Stimulated activated CD4-positive, alpha-beta T cell treated with anti-CD3 and anti-CD28 coated beads, Interleukin-4, amount 100 ng/mL, for 1 hour (primary cell): ENCODE measurements at regions not wholly inside any gene's neighbourhood (a gene's known extent, or its start where the extent isn't known, plus 50 kb on each side); places are given as distances from the start of the nearest gene placed in this dataset.
"Not testable (repeated sequence)": the region's sequence is repeated elsewhere in the genome, so short reads cannot be mapped to it uniquely, and the experiment has no call there.

Experiments used
- DNase-seq: peaks from one replicate; pipeline ENCODE4 v3.0.0-alpha.2; 2020

GRCh38 chr2:204145791-204146190 lies 209.2 kb downstream of the ICOS start:
- no peak for DNase-seq

DNA sequence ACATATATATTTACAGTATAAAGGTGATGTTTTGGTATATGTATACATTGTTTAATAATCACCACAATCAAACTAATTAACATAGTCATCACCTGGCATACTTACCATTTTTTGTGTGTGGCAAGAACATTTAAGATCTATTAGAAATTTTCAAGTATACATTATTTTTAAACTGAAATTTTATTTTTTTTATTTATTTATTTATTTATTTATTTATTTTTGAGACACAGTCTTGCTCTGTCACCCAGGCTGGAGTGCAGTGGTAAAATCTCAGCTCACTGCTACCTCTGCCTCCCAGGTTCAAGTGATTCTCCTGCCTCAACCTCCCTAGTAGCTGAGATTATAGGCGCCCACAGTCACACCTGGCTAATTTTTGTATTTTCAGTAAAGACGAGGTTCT lies 210.5 kb downstream of the ICOS start:
- DNase-seq, result not testable (repeated sequence)

GRCh38 chr2:204150721-204151120 lies 214.2 kb downstream of the ICOS start:
- DNase-seq, result no peak

DNA sequence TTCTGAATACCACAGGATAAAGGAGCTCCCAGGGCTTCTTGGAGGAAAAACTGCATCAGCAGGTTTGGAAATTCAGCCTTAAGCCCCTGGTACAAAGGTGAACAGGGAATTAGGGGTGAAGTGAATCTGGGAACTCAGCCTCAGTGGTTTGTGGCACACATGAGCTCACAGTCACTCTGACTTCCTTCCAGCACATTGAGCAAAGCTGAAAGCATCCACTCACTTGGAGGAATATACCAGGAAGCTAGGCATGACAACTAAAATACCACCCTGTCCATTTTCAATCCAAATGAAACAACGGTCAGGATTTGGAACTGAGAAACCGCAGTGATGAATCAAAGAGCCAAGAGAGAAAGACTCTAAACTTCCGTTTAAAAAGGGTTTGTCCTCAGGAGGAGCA lies 216.1 kb downstream of the ICOS start:
- DNase-seq, result no peak

GRCh38 chr2:204154863-204155262 lies 218.3 kb downstream of the ICOS start:
- no peak for DNase-seq

GRCh38 chr2:204156456-204156855 lies 219.9 kb downstream of the ICOS start:
- no peak for DNase-seq

GRCh38 chr2:204157684-204158083 lies 221.1 kb downstream of the ICOS start:
- DNase-seq, result no peak

- no peak for DNase-seq
Measured at GRCh38 chr2:204159526-204159925, 223.0 kb downstream of the ICOS start.

DNA sequence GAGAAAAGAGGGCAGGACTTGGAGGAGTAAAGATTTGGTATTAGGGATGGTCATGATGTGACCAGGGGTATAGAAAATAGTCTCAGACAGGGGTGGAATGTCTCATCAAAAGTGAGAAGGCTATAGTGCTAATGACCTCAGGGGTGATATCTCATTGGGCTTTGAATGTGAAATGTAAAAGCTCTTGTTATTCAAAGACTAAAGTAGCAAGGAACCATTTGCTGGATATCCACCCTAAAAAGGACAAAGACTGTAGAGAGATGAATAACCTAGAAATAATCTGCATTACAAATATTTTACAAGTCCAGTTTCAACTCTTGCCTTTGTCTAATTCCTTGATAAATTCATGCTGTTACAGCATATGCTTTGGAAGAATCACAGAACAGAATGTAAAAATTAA lies 224.4 kb downstream of the ICOS start:
- DNase-seq, result no peak

DNA sequence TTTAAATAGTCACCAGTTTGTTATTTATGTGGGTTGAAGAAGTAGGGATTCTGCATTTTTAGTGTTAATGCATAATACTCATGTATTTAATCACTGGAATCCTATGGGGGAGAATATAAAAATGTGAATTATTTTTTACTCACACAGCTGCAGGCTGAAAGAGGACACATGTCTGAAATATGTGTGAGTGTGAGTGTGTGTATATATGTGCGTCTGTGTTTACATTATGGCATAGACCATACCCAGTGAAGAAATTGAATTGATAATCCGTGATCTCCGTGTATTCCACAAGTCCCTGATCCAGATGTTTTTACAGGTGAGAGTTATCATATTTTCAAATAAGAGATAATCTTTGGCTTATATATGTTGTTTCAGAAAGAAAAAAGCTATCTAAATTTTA lies 225.3 kb downstream of the ICOS start:
- no peak for DNase-seq

DNA sequence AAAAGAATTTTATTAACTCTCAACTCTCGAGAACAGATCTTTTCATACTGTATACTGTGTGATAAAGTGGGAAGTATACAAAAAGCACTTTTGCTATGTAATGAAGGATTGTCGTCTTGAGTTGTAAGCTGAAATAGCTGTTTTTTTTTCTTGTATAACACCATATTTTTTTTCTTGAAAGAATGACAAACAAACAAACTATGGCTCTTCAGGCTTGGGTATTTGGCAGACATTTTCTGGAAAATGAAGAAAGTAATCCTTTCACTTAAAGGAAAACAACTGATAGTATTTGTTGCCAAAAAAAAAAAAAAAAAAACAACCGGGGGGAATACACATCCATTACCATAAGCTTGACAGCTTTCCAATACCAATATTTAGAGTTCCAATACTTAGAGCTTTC lies 230.4 kb downstream of the ICOS start:
- DNase-seq, result no peak

DNA sequence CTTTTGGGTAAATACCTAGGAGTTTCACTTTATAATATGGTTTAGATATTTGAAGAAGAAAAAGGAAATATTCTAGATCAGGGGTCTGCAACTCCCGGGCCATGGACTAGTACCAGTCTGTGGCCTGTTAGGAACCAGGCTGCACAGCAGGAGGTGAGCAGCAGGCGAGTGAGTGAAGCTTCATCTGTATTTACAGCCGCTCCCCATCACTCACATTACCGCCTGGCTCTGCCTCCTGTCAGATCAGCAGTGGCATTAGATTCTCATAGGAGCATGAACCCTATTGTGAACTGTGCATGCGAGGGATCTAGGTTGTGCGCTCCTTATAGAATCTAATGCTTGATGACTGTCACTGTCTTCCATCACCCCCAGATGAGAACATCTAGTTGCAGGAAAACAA lies 231.1 kb downstream of the ICOS start:
- DNase-seq, result not testable (repeated sequence)

DNA sequence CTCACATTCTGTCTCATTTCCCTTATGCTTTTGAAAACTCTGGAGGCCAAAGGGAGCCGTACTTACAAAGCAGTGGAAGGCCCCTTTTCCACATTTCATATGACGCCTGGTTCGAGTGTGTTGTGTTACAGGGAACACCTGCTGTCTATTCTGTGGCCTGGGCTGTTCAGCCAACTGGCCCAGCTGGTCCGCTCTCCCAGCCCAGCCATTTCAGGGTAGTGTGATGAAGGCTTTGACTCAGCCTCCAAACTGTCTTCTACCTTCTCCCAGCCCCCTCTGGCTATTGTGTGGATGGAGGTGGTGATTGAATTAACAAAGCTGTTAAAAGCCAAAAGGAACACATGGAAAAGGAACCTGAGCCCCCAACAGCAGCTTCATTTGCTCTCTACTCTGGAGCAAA lies 233.8 kb downstream of the ICOS start:
- DNase-seq, result no peak

DNA sequence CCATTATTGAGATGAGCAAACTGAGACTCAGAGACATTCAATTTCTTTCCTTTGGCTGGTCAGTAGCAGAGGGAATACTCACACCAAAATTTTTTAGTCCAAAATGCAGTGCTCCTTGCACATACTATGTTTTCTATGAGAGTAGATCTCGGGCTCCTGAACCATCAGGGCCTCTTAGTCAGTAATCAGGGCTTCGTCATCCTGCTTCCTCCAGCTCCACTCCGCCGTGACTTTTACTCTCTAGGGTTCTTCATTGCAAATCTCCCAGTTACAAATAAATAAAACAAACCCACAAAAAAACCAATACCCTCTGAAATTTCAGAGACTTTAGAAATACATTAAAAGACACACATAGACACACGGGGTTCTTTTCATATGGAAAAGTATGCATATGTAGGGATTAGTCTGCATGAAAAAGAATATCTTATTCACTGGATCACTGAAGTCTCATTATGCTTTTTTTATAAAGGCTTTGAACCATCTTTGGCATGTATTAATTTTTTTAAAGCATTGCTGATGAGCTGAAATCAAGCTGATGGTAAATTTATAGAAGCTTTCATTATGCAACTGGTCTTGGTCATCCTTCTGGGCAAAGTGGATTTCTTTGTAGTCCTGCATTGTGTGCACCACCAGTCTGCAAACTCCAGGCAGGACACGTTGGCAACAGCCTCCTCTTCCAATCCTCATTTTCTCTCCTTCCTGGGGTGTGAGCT lies 235.0 kb downstream of the ICOS start:
- no peak for DNase-seq

- no peak for DNase-seq
Measured at GRCh38 chr2:204172145-204172600, 235.6 kb downstream of the ICOS start.

DNA sequence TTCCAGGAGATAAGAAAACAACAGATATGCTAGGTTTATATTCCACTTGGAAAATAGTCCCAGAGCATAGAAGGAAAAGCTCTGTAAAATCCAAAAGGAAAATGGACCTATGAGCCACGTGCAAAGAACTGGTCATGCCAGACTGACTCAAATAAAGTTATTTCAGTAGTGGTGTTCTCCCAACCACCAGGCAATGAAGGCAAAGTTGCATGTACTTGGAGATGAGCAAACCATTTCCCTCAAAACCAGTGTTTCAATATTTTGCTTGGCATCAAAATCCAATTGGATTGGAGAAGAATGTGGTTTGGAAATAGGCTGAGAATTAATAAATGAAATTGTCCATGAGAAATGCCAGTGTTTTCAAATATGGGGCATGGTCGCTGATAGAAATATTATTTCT lies 237.5 kb downstream of the ICOS start:
- DNase-seq, result no peak

DNA sequence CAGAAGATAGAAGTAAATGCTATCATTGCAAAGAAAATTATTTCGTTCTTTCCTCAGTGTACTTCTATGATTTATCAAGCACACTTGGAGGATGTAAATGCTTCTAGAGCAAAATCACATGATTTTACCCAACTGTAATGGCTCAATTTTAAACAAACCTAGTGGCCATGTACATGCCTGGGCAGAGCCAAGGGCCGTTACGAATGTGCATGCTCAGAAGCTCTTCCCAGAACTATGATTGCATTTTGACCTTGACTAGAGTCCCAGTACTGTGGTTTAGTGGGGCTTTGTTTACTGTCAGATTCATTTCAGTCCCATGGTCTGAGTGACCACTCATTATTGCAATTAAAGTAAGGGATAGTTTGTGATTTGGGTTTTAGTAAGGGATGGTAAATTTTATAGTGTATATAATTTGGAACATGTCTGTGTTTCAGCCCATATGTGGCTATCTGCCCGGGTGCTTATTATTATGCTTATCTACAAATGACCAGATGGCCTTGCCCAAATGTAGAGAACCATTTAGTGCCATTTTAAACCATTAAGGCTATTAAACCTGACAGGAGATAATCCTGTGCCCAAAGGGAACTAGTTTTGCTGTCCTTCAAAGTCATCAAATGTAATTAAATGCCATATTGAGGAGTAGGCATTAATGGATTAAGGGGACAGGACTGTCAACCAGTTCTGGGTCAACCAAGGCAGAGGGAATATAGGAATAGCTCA lies 239.1 kb downstream of the ICOS start:
- DNase-seq, result no peak

DNA sequence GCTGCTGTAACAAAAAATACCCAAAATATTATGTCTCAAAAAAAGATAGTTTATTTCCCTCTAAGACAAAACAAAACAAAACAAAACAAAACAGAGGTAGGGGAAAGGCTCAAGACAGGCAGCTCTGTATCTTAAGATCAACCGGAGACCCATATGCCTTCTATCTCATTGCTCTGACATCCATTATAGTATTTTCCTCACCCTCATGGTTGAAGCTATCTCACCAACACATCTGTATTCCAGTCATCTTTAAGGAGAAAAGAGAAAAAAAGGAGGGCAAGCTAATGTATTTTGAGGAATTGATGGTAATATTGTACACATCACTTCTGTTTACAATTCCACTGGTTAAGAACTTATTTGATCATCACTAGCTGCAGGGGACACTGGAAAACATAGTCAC lies 239.7 kb downstream of the ICOS start:
- no peak for DNase-seq

GRCh38 chr2:204177251-204177976 lies 240.9 kb downstream of the ICOS start:
- no peak for DNase-seq

DNA sequence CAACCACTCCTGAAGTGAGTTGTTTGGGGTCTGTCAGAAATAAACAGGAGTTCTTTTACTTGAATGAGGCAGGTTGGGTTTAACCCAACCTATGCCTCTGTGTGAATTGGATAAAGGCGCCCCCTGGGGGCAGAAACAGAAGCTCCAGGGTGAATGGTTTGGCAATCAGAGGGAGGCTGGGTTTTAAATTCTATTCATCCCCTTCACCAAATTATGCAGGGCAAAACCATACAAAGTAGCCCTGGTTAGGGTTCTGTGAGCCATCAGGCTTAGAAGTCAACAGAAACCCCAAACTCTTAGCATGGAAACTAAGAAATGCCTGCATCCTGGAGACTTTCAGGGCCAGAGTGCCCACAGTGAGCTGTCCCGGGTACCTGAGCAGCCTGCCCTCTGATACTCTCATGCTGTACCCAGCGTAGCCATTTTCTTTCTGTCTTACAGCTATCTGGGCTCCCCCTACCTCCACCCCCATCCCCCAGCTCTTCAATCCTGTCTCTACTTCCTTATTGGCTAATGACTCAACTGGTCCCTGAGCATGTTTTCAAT lies 241.5 kb downstream of the ICOS start:
- DNase-seq, result peak; percentile 76

DNA sequence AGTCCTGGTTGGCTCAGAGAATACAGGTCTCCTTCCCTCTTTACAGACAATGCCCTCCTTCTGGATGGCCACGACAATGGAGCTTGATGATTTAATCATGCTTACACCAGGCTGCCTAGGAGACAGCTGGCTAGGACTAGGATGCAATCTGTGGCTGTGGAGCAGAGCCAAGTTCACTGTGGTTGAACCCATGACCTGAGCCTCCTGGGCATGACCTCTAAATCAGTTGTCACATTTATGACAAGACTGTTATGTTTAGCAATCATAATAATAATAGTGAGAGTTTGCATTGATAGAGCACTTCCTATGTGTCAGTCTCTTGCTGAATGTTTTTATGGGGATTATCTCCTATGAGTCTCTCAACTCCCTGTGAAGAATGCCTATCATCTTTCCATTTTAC lies 244.1 kb downstream of the ICOS start:
- no peak for DNase-seq

DNA sequence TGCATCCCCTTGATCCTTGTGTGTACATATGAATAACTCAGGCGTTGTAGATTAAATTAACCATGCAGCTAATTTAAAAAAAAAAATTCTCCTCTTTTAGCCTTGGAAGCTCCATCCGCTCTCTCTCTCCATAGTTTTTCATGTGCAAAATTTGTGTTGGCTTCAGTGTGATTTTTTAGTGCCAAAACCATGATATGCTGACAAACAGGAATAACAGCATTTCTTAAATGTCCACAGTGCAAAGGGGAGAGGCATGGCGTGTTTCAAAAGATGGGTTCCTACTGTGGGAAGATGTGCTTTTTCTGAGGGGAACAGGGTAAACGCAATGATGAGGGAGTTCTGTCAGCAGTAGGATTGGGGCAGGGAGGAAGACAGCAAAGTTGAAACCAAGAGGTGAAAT lies 247.0 kb downstream of the ICOS start:
- no peak for DNase-seq

DNA sequence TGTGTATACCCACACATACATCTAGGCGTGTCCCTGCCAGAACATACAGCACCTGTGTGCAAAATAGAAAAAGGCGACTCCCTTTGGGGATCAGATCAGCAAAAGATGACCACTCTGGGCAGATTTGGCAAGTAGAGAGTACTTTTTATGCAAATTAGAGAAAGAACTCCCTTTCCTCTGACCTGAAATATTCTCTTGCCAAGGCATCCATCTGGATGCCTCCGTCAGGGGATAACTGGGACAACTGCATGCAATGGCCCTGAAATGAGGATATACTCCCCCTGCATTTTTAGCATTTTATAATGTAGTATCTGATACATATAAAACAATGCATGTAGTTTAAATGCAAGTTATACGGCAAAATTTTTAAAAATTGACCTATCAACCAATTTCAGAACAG lies 247.7 kb downstream of the ICOS start:
- DNase-seq, result no peak
